ENCODE measurements at regions not wholly inside any gene's neighbourhood (a gene's known extent, or its start where the extent isn't known, plus 50 kb on each side); places are given as distances from the start of the nearest gene placed in this dataset.
"Not testable (repeated sequence)": the region's sequence is repeated elsewhere in the genome, so short reads cannot be mapped to it uniquely, and the experiment has no call there.

DNA sequence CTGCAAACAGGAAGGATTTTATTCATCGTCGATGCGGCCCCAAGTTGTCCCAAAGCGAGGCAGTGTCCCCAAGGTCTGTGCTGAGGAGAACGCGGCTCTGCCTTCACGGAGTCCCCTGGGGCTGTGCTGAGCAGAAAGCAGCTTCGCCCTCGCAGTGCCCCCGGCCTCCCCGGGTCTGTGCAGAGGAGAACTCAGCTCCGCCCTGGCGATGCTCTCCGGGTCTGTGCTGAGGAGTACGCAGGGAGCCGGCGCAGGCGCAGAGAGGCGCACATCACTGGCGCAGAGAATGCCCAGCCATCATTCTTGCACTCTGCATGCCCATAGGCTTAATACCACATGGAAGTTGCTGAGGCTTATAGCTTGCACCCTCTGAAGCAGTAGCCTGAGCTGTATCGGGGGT lies 285.7 kb downstream of the CCDC74A start:
- not testable (repeated sequence) for H3K4me2 ChIP-seq (ENCODE audit: extremely low read depth, insufficient read depth, low read length); H3K9ac ChIP-seq (ENCODE audit: insufficient read depth, low read length); H2AFZ ChIP-seq (ENCODE audit: low read length); H3K79me2 ChIP-seq (ENCODE audit: control insufficient read depth, insufficient read depth, low read length); H4K20me1 ChIP-seq (ENCODE audit: control insufficient read depth, extremely low read depth, insufficient read depth, low read length); H3K4me1 ChIP-seq (ENCODE audit: control insufficient read depth, extremely low read depth, insufficient read depth, low read length); H3K27me3 ChIP-seq (ENCODE audit: control insufficient read depth, insufficient read depth, low read length); H3K36me3 ChIP-seq (ENCODE audit: control insufficient read depth, insufficient read depth, low read length); H3K27ac ChIP-seq (ENCODE audit: insufficient read depth, low read length); H3K9me3 ChIP-seq (ENCODE audit: control insufficient read depth, insufficient read depth, low read depth, low read length); DNase-seq (ENCODE audit: low read depth in 2 of 2); H3K4me3 ChIP-seq (replicated peaks in 1 of 4; ENCODE audit: control extremely low read depth in 1 of 4, insufficient read depth in 1 of 4, low read depth in 3 of 4, low read length in 4 of 4)

DNA sequence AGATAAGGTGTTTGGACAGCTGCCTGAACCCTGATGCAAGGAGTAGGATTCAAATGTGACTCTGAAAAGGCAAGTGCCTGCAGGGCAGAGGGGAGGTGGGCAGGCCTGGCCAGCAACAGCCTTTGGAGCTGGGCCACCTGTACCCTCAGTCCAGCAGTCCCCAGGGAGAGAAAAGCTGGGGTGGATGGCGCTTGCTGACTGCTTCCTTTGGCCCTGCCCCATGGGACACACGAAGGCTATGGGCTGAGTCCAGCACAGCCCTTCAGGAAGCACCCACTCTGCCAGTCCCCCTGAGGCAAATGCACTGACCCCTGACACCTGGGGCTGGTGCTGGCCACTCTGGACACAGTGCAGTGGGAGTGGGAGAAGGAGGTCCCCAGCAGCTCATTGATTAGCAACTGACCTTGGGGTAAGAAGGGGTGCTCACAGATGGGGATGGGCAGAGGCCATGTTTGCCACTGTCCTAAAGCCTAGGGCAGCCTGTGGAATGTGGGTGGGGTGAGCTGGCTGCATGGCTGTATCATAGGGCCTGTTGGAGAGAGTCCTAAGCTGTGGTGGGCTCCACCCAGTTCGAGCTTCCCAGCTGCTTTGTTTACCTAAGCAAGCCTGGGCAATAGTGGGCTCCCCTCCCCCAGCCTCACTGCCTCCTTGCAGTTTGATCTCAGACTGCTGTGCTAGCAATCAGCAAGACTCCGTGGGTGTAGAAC lies 290.7 kb downstream of the CCDC74A start:
- not testable (repeated sequence) for H3K4me2 ChIP-seq (ENCODE audit: extremely low read depth, insufficient read depth, low read length); H2AFZ ChIP-seq (ENCODE audit: low read length); H3K27ac ChIP-seq (ENCODE audit: insufficient read depth, low read length); H3K36me3 ChIP-seq (ENCODE audit: control insufficient read depth, insufficient read depth, low read length); H3K4me3 ChIP-seq (replicated peaks in 1 of 4; ENCODE audit: control extremely low read depth in 1 of 4, insufficient read depth in 1 of 4, low read depth in 3 of 4, low read length in 4 of 4); H4K20me1 ChIP-seq (ENCODE audit: control insufficient read depth, extremely low read depth, insufficient read depth, low read length); H3K79me2 ChIP-seq (ENCODE audit: control insufficient read depth, insufficient read depth, low read length); H3K27me3 ChIP-seq (ENCODE audit: control insufficient read depth, insufficient read depth, low read length); H3K4me1 ChIP-seq (ENCODE audit: control insufficient read depth, extremely low read depth, insufficient read depth, low read length); H3K9ac ChIP-seq (ENCODE audit: insufficient read depth, low read length); H3K9me3 ChIP-seq (ENCODE audit: control insufficient read depth, insufficient read depth, low read depth, low read length); DNase-seq (ENCODE audit: low read depth in 2 of 2)

DNA sequence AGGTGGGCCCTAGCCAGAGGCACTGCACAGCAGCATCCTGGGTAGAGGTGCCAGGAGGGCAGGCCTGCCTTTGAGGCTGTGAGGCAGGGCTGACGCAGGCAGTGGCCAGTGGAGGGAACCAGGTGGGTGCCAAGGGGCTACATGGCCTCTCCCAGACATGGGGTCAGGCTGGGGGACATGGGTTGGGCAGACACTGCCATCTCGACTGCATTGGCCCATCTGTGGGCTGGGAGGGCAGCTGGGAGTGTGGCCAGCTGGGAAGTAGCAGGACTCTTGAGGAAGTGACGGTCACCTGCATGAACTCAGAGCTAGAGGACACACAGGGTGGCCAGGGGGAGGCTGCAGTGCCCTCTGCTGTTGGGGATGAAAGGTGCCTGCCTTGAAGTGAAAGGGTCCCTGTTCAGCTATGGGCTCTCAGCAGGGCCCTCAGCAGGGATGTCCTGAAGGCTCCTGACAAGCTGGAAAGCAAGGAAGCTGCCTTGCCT lies 294.6 kb downstream of the CCDC74A start:
- not testable (repeated sequence) for DNase-seq (ENCODE audit: low read depth in 2 of 2); H2AFZ ChIP-seq (ENCODE audit: low read length); H3K9me3 ChIP-seq (ENCODE audit: control insufficient read depth, insufficient read depth, low read depth, low read length); H4K20me1 ChIP-seq (ENCODE audit: control insufficient read depth, extremely low read depth, insufficient read depth, low read length); H3K27me3 ChIP-seq (ENCODE audit: control insufficient read depth, insufficient read depth, low read length); H3K4me1 ChIP-seq (ENCODE audit: control insufficient read depth, extremely low read depth, insufficient read depth, low read length); H3K4me3 ChIP-seq (replicated peaks in 1 of 4; ENCODE audit: control extremely low read depth in 1 of 4, insufficient read depth in 1 of 4, low read depth in 3 of 4, low read length in 4 of 4); H3K9ac ChIP-seq (ENCODE audit: insufficient read depth, low read length); H3K36me3 ChIP-seq (ENCODE audit: control insufficient read depth, insufficient read depth, low read length); H3K4me2 ChIP-seq (ENCODE audit: extremely low read depth, insufficient read depth, low read length); H3K27ac ChIP-seq (ENCODE audit: insufficient read depth, low read length); H3K79me2 ChIP-seq (ENCODE audit: control insufficient read depth, insufficient read depth, low read length)

DNA sequence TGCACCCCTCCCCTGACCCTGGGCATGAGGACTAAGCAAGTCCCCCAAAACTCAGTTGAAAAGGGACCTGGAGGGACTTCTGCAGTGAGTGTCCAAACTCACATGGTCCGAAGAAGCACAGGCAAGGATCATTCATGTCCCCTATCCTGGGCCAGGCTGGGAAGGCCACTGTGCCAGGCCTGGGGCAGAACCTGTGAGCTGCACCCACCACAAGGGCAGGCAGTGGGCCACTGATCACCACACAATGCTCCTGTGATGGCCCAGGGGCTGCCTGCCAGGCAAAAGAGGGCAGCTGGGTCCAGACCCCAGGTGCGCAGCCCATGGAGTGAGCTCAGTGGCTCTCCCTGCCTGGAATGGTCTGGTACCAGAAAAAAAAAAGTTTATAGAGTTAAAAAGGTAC lies 295.4 kb downstream of the CCDC74A start:
- H3K4me1 ChIP-seq (ENCODE audit: control insufficient read depth, extremely low read depth, insufficient read depth, low read length); H3K4me2 ChIP-seq (ENCODE audit: extremely low read depth, insufficient read depth, low read length); H3K27me3 ChIP-seq (ENCODE audit: control insufficient read depth, insufficient read depth, low read length); DNase-seq (ENCODE audit: low read depth in 2 of 2); H4K20me1 ChIP-seq (ENCODE audit: control insufficient read depth, extremely low read depth, insufficient read depth, low read length); H3K79me2 ChIP-seq (ENCODE audit: control insufficient read depth, insufficient read depth, low read length); H2AFZ ChIP-seq (ENCODE audit: low read length); H3K27ac ChIP-seq (ENCODE audit: insufficient read depth, low read length); H3K9me3 ChIP-seq (ENCODE audit: control insufficient read depth, insufficient read depth, low read depth, low read length); H3K9ac ChIP-seq (ENCODE audit: insufficient read depth, low read length); H3K4me3 ChIP-seq (replicated peaks in 1 of 4; ENCODE audit: control extremely low read depth in 1 of 4, insufficient read depth in 1 of 4, low read depth in 3 of 4, low read length in 4 of 4); H3K36me3 ChIP-seq (ENCODE audit: control insufficient read depth, insufficient read depth, low read length): not testable (repeated sequence)

DNA sequence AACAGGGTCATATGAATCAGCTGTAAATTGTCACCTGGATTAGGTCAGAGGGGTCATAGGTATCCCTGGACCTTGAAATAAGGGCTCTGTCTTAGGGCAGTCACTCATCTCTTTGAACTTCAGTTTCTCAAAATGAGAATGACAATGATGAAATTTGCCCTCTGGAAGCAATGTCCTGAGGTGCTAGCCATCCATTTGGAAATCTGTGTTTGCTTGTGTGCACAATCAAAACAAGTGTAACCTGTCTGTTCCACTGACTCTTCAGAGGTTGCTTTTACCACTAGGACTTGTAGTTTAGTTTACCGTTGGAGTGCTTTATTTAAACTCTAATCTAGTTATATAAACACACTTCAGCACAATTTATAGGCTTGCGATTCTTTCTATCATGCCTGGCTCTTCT lies 297.3 kb downstream of the CCDC74A start:
- not testable (repeated sequence) for H3K4me2 ChIP-seq (ENCODE audit: extremely low read depth, insufficient read depth, low read length); H2AFZ ChIP-seq (ENCODE audit: low read length); H3K27me3 ChIP-seq (ENCODE audit: control insufficient read depth, insufficient read depth, low read length); DNase-seq (ENCODE audit: low read depth in 2 of 2); H3K9ac ChIP-seq (ENCODE audit: insufficient read depth, low read length); H3K9me3 ChIP-seq (ENCODE audit: control insufficient read depth, insufficient read depth, low read depth, low read length); H4K20me1 ChIP-seq (ENCODE audit: control insufficient read depth, extremely low read depth, insufficient read depth, low read length); H3K4me1 ChIP-seq (ENCODE audit: control insufficient read depth, extremely low read depth, insufficient read depth, low read length); H3K79me2 ChIP-seq (ENCODE audit: control insufficient read depth, insufficient read depth, low read length); H3K36me3 ChIP-seq (ENCODE audit: control insufficient read depth, insufficient read depth, low read length); H3K4me3 ChIP-seq (replicated peaks in 1 of 4; ENCODE audit: control extremely low read depth in 1 of 4, insufficient read depth in 1 of 4, low read depth in 3 of 4, low read length in 4 of 4); H3K27ac ChIP-seq (ENCODE audit: insufficient read depth, low read length)

Measured in fibroblast of lung (primary cell).